BLaER1 treated with 17β-estradiol and CSF1 and Interleukin-3, amounts not matched to agents 10 nM and 100 nM (cell line): ENCODE measurements at regions not wholly inside any gene's neighbourhood (a gene's known extent, or its start where the extent isn't known, plus 50 kb on each side); places are given as distances from the start of the nearest gene placed in this dataset.
"Not testable (repeated sequence)": the region's sequence is repeated elsewhere in the genome, so short reads cannot be mapped to it uniquely, and the experiment has no call there.

Source experiments
- H3K27ac ChIP-seq, 11 experiments: shearing (Covaris generic); formaldehyde crosslinking; 2 replicates each; pipeline ENCODE4 v1.8.1; 2022
- H3K27me3 ChIP-seq, 11 experiments: shearing (Covaris generic); formaldehyde crosslinking; 2 replicates each; pipeline ENCODE4 v1.8.1; 2022
- H3K36me3 ChIP-seq, 11 experiments: shearing (Covaris generic); formaldehyde crosslinking; 2 replicates each; pipeline ENCODE4 v1.8.1; 2022
- H3K4me1 ChIP-seq, 10 experiments: shearing (Covaris generic); formaldehyde crosslinking; 2 replicates each; pipeline ENCODE4 v1.8.1; 2022
- H3K4me2 ChIP-seq, 11 experiments: shearing (Covaris generic); formaldehyde crosslinking; 2 replicates each; pipeline ENCODE4 v1.8.1; 2022
- H3K4me3 ChIP-seq, 10 experiments: shearing (Covaris generic); formaldehyde crosslinking; 2 replicates each; pipeline ENCODE4 v1.8.1; 2022
- H3K9ac ChIP-seq, 11 experiments: shearing (Covaris generic); formaldehyde crosslinking; 2 replicates each; pipeline ENCODE4 v1.8.1; 2022
- H3K9me3 ChIP-seq, 11 experiments: shearing (Covaris generic); formaldehyde crosslinking; replicated peaks in 1 of 11; 2 replicates each; pipeline ENCODE4 v1.8.1; 2022
- H4K20me1 ChIP-seq, 11 experiments: shearing (Covaris generic); formaldehyde crosslinking; 2 replicates each; pipeline ENCODE4 v1.8.1; 2022
- Cebpa-rat ChIP-seq, 11 experiments: shearing (Covaris generic); IDR thresholded peaks; 2 replicates each; pipeline ENCODE4 v1.8.1; 2022

DNA sequence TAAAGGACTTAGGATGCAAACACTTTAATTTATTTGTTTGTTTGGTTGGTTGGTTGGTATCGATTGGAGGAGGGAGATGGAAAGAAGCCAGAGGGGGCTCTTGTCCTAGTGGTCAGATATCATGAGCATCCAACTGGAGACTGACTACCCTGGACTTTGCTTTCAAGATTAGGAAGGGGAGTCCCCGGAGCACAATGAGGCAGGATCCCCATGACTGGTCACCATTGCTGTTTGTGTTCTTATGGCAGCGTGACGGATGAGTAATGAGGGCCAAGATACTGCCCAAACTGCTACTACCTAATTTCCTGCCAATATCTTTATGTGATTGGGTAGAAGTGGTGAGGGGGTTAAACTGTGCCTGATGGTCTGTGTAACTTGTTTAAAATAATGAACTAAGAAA lies 354.6 kb upstream of the ROPN1 start:
- H3K4me1 ChIP-seq = no peaks in the 10 kb centered on the region
- H3K27me3 ChIP-seq = no peaks in the 10 kb centered on the region
- peaks cover 0 to 6% (median 0%) of the 10 kb centered on the region in 11 experiments; a peak in 2 of 22 replicates for H3K36me3 ChIP-seq
- H3K9me3 ChIP-seq = no peaks in the 10 kb centered on the region
- no peaks in the 10 kb centered on the region for H4K20me1 ChIP-seq
- no peak overlapping the region for H3K4me3 ChIP-seq
- no peak overlapping the region for H3K9ac ChIP-seq
- no peak for TF ChIP-seq Cebpa-rat (IDR thresholded peaks at IDR 0.05)
- no peak overlapping the region for H3K4me2 ChIP-seq
- no peak overlapping the region for H3K27ac ChIP-seq

DNA sequence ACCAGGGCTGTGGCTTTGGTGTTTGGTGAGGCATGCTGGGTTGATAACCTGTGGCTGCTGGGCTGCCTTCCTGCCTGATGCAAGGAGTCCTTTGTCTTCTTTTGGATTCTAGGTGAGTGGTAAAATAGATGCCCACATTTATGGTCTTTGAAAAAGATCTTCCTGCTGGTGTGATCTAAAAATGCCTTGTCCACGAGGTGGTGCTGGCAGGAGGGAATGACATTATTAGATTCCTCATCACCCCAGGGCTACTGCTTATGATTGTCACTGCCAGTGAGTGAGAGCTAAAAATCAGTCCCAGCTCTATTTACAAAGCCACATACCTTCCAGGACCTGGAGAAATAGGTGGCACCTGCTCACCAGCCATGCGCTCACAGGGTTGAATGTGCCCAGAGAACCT lies 355.5 kb upstream of the ROPN1 start:
- H3K4me3 ChIP-seq = no peak overlapping the region
- no peak for TF ChIP-seq Cebpa-rat (IDR thresholded peaks at IDR 0.05)
- H3K9ac ChIP-seq = no peak overlapping the region
- H3K27me3 ChIP-seq = no peaks in the 10 kb centered on the region
- H3K9me3 ChIP-seq = no peaks in the 10 kb centered on the region
- H3K27ac ChIP-seq = no peak overlapping the region
- H3K4me1 ChIP-seq = no peaks in the 10 kb centered on the region
- H3K4me2 ChIP-seq = no peak overlapping the region
- peaks cover 0 to 6% (median 0%) of the 10 kb centered on the region in 11 experiments; a peak in 2 of 22 replicates for H3K36me3 ChIP-seq
- H4K20me1 ChIP-seq = no peaks in the 10 kb centered on the region

- H3K9me3 ChIP-seq, H3K4me2 ChIP-seq: not testable (repeated sequence)
Observed at GRCh38 chr3:124348555-124348954, 356.6 kb upstream of the ROPN1 start.

DNA sequence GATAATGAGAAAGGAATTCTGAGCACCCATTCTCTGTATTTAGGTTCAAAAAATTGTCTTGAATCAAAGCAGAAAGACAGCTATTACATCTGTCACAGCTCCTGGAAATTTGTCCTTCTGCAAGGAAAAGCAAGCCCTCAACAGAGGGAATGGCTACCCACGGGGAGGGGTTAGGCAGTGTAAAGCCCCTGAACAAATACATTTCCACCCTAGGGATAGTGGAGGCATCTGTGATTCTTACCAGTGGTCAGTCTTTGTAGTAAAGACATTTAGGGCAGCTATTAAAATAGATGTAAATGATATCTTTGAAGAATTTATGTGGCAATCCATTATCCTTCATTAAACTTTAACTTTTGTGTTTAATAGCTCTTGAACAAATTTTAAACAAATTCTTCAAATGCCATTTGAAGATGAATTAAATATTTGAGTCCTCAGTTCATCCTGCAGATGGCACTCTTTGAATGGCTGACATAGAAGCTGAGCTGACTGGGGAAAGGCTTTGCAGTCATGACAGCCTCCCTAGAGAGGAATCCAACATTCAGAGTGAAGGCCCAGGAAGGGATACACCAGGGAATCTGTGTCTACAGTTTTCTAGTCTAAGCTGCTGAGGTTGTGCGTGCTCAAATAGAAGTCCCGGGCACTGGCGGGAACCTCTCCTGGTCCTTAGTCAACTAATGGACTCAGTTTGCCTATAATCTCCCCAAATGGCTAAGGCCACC lies 359.7 kb upstream of the ROPN1 start:
- H3K27me3 ChIP-seq = no peaks in the 10 kb centered on the region
- H3K27ac ChIP-seq = no peak overlapping the region
- no peak overlapping the region for H3K4me2 ChIP-seq
- no peak overlapping the region for H3K4me3 ChIP-seq
- peaks cover 0 to 6% (median 0%) of the 10 kb centered on the region in 11 experiments; a peak in 2 of 22 replicates for H3K36me3 ChIP-seq
- no peak overlapping the region for H3K9ac ChIP-seq
- H3K4me1 ChIP-seq = no peaks in the 10 kb centered on the region
- no peaks in the 10 kb centered on the region for H3K9me3 ChIP-seq
- H4K20me1 ChIP-seq = no peaks in the 10 kb centered on the region
- TF ChIP-seq Cebpa-rat (IDR thresholded peaks at IDR 0.05) = no peak

More at GRCh38 chr3:124348555-124348954, 356.6 kb upstream of the ROPN1 start:
- not testable (repeated sequence) for H3K36me3 ChIP-seq, H3K27ac ChIP-seq, H4K20me1 ChIP-seq, H3K4me1 ChIP-seq, H3K9ac ChIP-seq, H3K4me3 ChIP-seq, H3K27me3 ChIP-seq

GRCh38 chr3:124352149-124352539 lies 360.2 kb upstream of the ROPN1 start:
- Histone ChIP-seq H3K36me3 (peaks cover 0 to 6% (median 0%) of the 10 kb centered on the region in 11 experiments; a peak in 2 of 22 replicates), H3K27ac (no peak overlapping the region), H3K4me3 (no peak overlapping the region), H3K4me2 (no peak overlapping the region), H3K9ac (no peak overlapping the region), H3K4me1 (no peaks in the 10 kb centered on the region), H3K9me3 (no peaks in the 10 kb centered on the region), H4K20me1 (no peaks in the 10 kb centered on the region), H3K27me3 (no peaks in the 10 kb centered on the region)
- no peak for TF ChIP-seq Cebpa-rat (IDR thresholded peaks at IDR 0.05)

GRCh38 chr3:124353691-124354090 lies 361.8 kb upstream of the ROPN1 start:
- Histone ChIP-seq H3K4me1 (no peaks in the 10 kb centered on the region), H3K36me3 (no peaks in the 10 kb centered on the region; a peak in 2 of 22 replicates), H3K4me3 (no peak overlapping the region), H4K20me1 (no peaks in the 10 kb centered on the region), H3K9me3 (no peaks in the 10 kb centered on the region), H3K27me3 (no peaks in the 10 kb centered on the region), H3K4me2 (no peak overlapping the region), H3K9ac (no peak overlapping the region), H3K27ac (no peak overlapping the region)
- TF ChIP-seq Cebpa-rat (IDR thresholded peaks at IDR 0.05) = no peak

- Histone ChIP-seq H3K4me1 (no peaks in the 10 kb centered on the region), H3K27ac (no peak overlapping the region), H3K4me3 (no peak overlapping the region), H3K9me3 (no peaks in the 10 kb centered on the region), H3K27me3 (no peaks in the 10 kb centered on the region), H3K4me2 (no peak overlapping the region), H3K9ac (no peak overlapping the region), H3K36me3 (no peaks in the 10 kb centered on the region; a peak in 1 of 22 replicates), H4K20me1 (no peaks in the 10 kb centered on the region)
- TF ChIP-seq Cebpa-rat (IDR thresholded peaks at IDR 0.05) = no peak
Observed at GRCh38 chr3:124354150-124354549, 362.2 kb upstream of the ROPN1 start.

DNA sequence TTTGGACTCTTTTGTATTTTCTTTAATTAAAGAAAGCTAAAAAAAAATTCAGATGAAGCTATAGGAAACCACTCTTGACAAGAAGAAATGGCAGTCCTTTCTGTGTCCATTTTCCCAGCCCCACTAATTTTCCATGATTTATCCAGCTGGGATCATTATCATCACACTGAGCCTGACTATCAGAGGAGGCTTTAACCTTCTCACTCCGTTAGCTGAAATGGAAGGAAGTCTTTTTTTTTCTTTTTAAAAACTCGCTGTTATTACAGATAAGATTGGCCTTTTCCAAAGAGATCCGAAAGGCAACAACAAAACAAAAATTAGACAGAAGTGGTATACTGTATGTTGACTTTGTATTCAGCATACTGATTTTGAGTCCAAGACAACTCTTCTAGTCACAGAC lies 366.2 kb upstream of the ROPN1 start:
- Histone ChIP-seq H3K4me2 (no peak overlapping the region), H3K36me3 (no peaks in the 10 kb centered on the region; a peak in 1 of 22 replicates), H3K9me3 (no peaks in the 10 kb centered on the region; a peak in 1 of 22 replicates), H3K9ac (no peak overlapping the region), H3K4me3 (no peak overlapping the region), H3K4me1 (peaks cover 0 to 4% (median 0%) of the 10 kb centered on the region in 10 experiments; a peak in 1 of 20 replicates), H4K20me1 (no peaks in the 10 kb centered on the region), H3K27me3 (no peaks in the 10 kb centered on the region), H3K27ac (no peak overlapping the region)
- no peak for TF ChIP-seq Cebpa-rat (IDR thresholded peaks at IDR 0.05)

DNA sequence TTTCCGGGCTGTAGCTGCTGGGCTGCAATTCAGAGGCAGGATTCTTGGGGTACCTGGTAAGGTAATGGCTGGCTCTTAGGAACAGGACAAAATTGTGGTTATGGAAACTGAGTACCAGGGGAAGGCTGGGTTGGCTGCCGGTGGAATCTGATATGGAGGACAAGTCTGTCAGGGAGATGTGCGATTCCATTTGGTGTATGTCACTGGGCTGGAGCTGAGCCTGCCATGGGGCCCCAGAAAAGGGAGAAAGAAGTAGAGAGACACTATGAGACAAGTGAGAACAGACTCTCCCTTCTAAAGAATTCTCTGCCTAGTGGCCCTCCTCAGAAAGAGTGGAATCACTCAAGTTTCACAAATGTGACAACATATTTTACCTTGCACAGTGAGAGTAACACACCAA lies 368.2 kb upstream of the ROPN1 start:
- no peaks in the 10 kb centered on the region for H3K27me3 ChIP-seq
- H3K9me3 ChIP-seq = no peaks in the 10 kb centered on the region; a peak in 1 of 22 replicates
- H4K20me1 ChIP-seq = no peaks in the 10 kb centered on the region
- H3K36me3 ChIP-seq = no peaks in the 10 kb centered on the region; a peak in 1 of 22 replicates
- H3K9ac ChIP-seq = no peak overlapping the region
- H3K4me1 ChIP-seq = peaks cover 0 to 19% (median 11%) of the 10 kb centered on the region in 10 experiments; a peak in 18 of 20 replicates
- H3K4me3 ChIP-seq = no peak overlapping the region
- no peak overlapping the region for H3K27ac ChIP-seq
- no peak for TF ChIP-seq Cebpa-rat (IDR thresholded peaks at IDR 0.05)
- H3K4me2 ChIP-seq = no peak overlapping the region

DNA sequence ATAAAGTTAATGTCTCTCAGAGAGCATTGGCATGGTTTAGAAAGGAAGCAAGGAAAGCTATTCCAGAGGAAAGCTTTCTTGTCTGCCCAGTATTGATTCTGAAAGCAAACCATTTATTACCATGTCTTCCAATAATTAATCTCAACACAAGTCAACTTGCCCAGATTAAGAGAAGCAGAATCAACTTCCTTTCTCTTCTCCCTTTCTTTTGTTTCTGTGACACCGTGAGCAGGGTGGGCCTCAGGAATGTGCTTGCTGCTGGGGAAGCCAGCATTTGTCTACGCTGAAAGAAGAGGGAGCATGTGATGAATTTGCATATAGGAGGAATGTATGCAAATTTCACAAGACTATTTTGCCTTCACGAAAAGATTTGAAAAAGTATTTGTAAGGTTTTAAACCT lies 368.6 kb upstream of the ROPN1 start:
- no peaks in the 10 kb centered on the region for H4K20me1 ChIP-seq
- H3K4me1 ChIP-seq = peaks cover 0 to 19% (median 11%) of the 10 kb centered on the region in 10 experiments; a peak in 18 of 20 replicates
- H3K36me3 ChIP-seq = no peaks in the 10 kb centered on the region; a peak in 1 of 22 replicates
- no peak overlapping the region for H3K4me3 ChIP-seq
- no peak overlapping the region for H3K4me2 ChIP-seq
- no peaks in the 10 kb centered on the region for H3K27me3 ChIP-seq
- no peak overlapping the region for H3K27ac ChIP-seq
- H3K9me3 ChIP-seq = no peaks in the 10 kb centered on the region; a peak in 1 of 22 replicates
- TF ChIP-seq Cebpa-rat (IDR thresholded peaks at IDR 0.05) = no peak
- H3K9ac ChIP-seq = no peak overlapping the region
